H4 (cell line): ENCODE measurements at regions not wholly inside any gene's neighbourhood (a gene's known extent, or its start where the extent isn't known, plus 50 kb on each side); places are given as distances from the start of the nearest gene placed in this dataset.

Experiments
- DNase-seq: peaks from one replicate; pipeline ENCODE4 v3.0.0-alpha.2; 2015; ENCODE audit warnings: low spot score

- DNase-seq = no peak
These were observed 487.0 kb downstream of the SLC4A3 start for GRCh38 chr2:220114443-220114842.

- DNase-seq = no peak
These were observed 489.6 kb downstream of the SLC4A3 start for GRCh38 chr2:220117025-220117424.

GRCh38 chr2:220120041-220120440 lies 492.6 kb downstream of the SLC4A3 start:
- no peak for DNase-seq

- no peak for DNase-seq
These were observed 496.3 kb downstream of the SLC4A3 start for GRCh38 chr2:220123751-220124150.

GRCh38 chr2:220125551-220125950 lies 498.1 kb downstream of the SLC4A3 start:
- DNase-seq = no peak

GRCh38 chr2:220127311-220127710 lies 499.9 kb downstream of the SLC4A3 start:
- no peak for DNase-seq

- no peak for DNase-seq
These were observed 500.4 kb downstream of the SLC4A3 start for GRCh38 chr2:220127876-220128275.

GRCh38 chr2:220129391-220129790 lies 502.0 kb downstream of the SLC4A3 start:
- no peak for DNase-seq

- DNase-seq = no peak
These were observed 507.5 kb downstream of the SLC4A3 start for GRCh38 chr2:220134756-220135534.

- peak; percentile 67 for DNase-seq
These were observed 515.9 kb downstream of the SLC4A3 start for GRCh38 chr2:220143336-220143735.

- DNase-seq = no peak
These were observed 517.0 kb downstream of the SLC4A3 start for GRCh38 chr2:220144411-220144810.

GRCh38 chr2:220147161-220148038 lies 520.0 kb downstream of the SLC4A3 start:
- DNase-seq = no peak

- DNase-seq = no peak
These were observed 521.2 kb downstream of the SLC4A3 start for GRCh38 chr2:220148471-220149248.

GRCh38 chr2:220151341-220151740 lies 523.9 kb downstream of the SLC4A3 start:
- DNase-seq = no peak

- no peak for DNase-seq
These were observed 525.0 kb downstream of the SLC4A3 start for GRCh38 chr2:220152281-220152935.

GRCh38 chr2:220153118-220153517 lies 525.7 kb downstream of the SLC4A3 start:
- DNase-seq = no peak

GRCh38 chr2:220154304-220154703 lies 526.9 kb downstream of the SLC4A3 start:
- no peak for DNase-seq

GRCh38 chr2:220157312-220157711 lies 529.9 kb downstream of the SLC4A3 start:
- DNase-seq = no peak

GRCh38 chr2:220159738-220160137 lies 532.3 kb downstream of the SLC4A3 start:
- DNase-seq = no peak

GRCh38 chr2:220162320-220162719 lies 534.9 kb downstream of the SLC4A3 start:
- DNase-seq = no peak

GRCh38 chr2:220163486-220163885 lies 536.1 kb downstream of the SLC4A3 start:
- DNase-seq = no peak

GRCh38 chr2:220165401-220165800 lies 538.0 kb downstream of the SLC4A3 start:
- no peak for DNase-seq
